GM23338 (cell line): ENCODE measurements at regions not wholly inside any gene's neighbourhood (a gene's known extent, or its start where the extent isn't known, plus 50 kb on each side); places are given as distances from the start of the nearest gene placed in this dataset.

ENCODE experiments used
- ATAC-seq: fragments of 200-7000 bp; cut with Tn5 transposase; 3 replicates; pipeline ENCODE4 v1.9.1; 2020
- DNase-seq: peaks from one replicate; pipeline ENCODE4 v3.0.0-alpha.2; 2015; ENCODE audit warnings: low spot score
- H2AFZ ChIP-seq: fragments of 200-600 bp; sonication (generic); 2 replicates; pipeline ENCODE4 v1.8.0; 2016; ENCODE audit warnings: antibody characterized with exemption, mild to moderate bottlenecking, moderate library complexity
- H3F3A ChIP-seq: fragments of 200-600 bp; sonication (generic); replicated peaks from 2 replicates; pipeline ENCODE4 v1.8.0; 2017; ENCODE audit warnings: antibody characterized with exemption, mixed run types, low read depth
- H3K27ac ChIP-seq: fragments of 200-600 bp; sonication (generic); 2 replicates; pipeline ENCODE4 v1.6.1; 2016; ENCODE audit warnings: low read depth
- H3K27me3 ChIP-seq: fragments of 200-600 bp; sonication (generic); 2 replicates; pipeline ENCODE4 v1.8.0; 2016; ENCODE audit warnings: mild to moderate bottlenecking, mixed run types, moderate library complexity; ENCODE audit not compliant: insufficient read depth
- H3K36me3 ChIP-seq: fragments of 200-600 bp; sonication (generic); 2 replicates; pipeline ENCODE4 v1.8.0; 2016; ENCODE audit warnings: mild to moderate bottlenecking; ENCODE audit not compliant: insufficient read depth
- H3K4me1 ChIP-seq: fragments of 200-600 bp; sonication (generic); 2 replicates; pipeline ENCODE4 v1.8.0; 2016; ENCODE audit warnings: mild to moderate bottlenecking, moderate library complexity; ENCODE audit not compliant: insufficient read depth
- H3K4me2 ChIP-seq: fragments of 200-600 bp; sonication (generic); 2 replicates; pipeline ENCODE4 v1.7.1; 2017; ENCODE audit warnings: mixed run types
- H3K4me3 ChIP-seq: fragments of 200-600 bp; sonication (generic); 2 replicates; pipeline ENCODE4 v1.6.1; 2016; ENCODE audit warnings: mixed run types
- H3K79me2 ChIP-seq: fragments of 200-600 bp; sonication (generic); replicated peaks from 2 replicates; pipeline ENCODE4 v1.8.0; 2017; ENCODE audit warnings: mild to moderate bottlenecking; ENCODE audit not compliant: insufficient read depth
- H3K9me2 ChIP-seq: fragments of 200-600 bp; sonication (generic); 2 replicates; pipeline ENCODE4 v1.8.0; 2017; ENCODE audit not compliant: insufficient read depth
- H4K20me1 ChIP-seq: fragments of 200-600 bp; sonication (generic); replicated peaks from 2 replicates; pipeline ENCODE4 v1.8.0; 2017; ENCODE audit warnings: mild to moderate bottlenecking; ENCODE audit not compliant: insufficient read depth
- H3K27ac Mint-ChIP-seq: 2 replicates; pipeline ENCODE4 v1.8.0; 2020; ENCODE audit warnings: inconsistent platforms, mild to moderate bottlenecking, moderate library complexity, mixed read lengths
- H3K27me3 Mint-ChIP-seq: 3 replicates; pipeline ENCODE4 v1.8.0; 2022; ENCODE audit warnings: low read depth, mild to moderate bottlenecking, moderate library complexity, mixed read lengths, inconsistent platforms; ENCODE audit not compliant: insufficient read depth, poor library complexity
- H3K36me3 Mint-ChIP-seq: 3 replicates; pipeline ENCODE4 v1.8.0; 2021; ENCODE audit warnings: low read depth, mild to moderate bottlenecking, inconsistent platforms, moderate library complexity, mixed read lengths
- H3K4me1 Mint-ChIP-seq: 3 replicates; pipeline ENCODE4 v1.8.0; 2020; ENCODE audit warnings: mild to moderate bottlenecking, inconsistent platforms, mixed read lengths
- H3K4me3 Mint-ChIP-seq: 3 replicates; pipeline ENCODE4 v1.8.0; 2021; ENCODE audit warnings: moderate library complexity, mild to moderate bottlenecking, inconsistent platforms, mixed read lengths
- H3K9me3 Mint-ChIP-seq: 3 replicates; pipeline ENCODE4 v1.8.0; 2020; ENCODE audit warnings: moderate library complexity, mild to moderate bottlenecking, inconsistent platforms, mixed read lengths
- CTCF ChIP-seq, 2 experiments: fragments of 200-600 bp in 1 of 2; sonication (generic) in 1 of 2; conservative IDR thresholded peaks; 2 replicates each; pipeline versions ENCODE4 v1.5.1 to v1.6.1; 2016 to 2017; ENCODE audit warnings: antibody characterized with exemption in 2 of 2, low read depth in 2 of 2, mild to moderate bottlenecking in 2 of 2, moderate library complexity in 1 of 2
- ETS1 ChIP-seq: IDR thresholded peaks from 2 replicates; pipeline ENCODE4 v1.6.1; 2016; ENCODE audit warnings: antibody characterized with exemption
- EZH2phosphoT487 ChIP-seq: fragments of 200-600 bp; sonication (generic); IDR thresholded peaks from one replicate; pipeline ENCODE4 v1.8.1; 2018; ENCODE audit warnings: antibody characterized with exemption; ENCODE audit not compliant: unreplicated experiment
- JUNB ChIP-seq: IDR thresholded peaks from one replicate; pipeline ENCODE4 v1.6.1; 2016; ENCODE audit warnings: antibody characterized with exemption; ENCODE audit not compliant: unreplicated experiment
- NANOG ChIP-seq: IDR thresholded peaks from 2 replicates; pipeline ENCODE4 v1.6.1; 2016; ENCODE audit warnings: antibody characterized with exemption, borderline replicate concordance
- STAT1 ChIP-seq: IDR thresholded peaks from one replicate; pipeline ENCODE4 v1.6.1; 2016; ENCODE audit warnings: antibody characterized with exemption; ENCODE audit not compliant: unreplicated experiment
- ZNF114 ChIP-seq: fragments of 250-450 bp; sonication (Bioruptor Pico); IDR thresholded peaks from 2 replicates; pipeline ENCODE4 v1.5.0; 2020; ENCODE audit warnings: mild to moderate bottlenecking, moderate library complexity
- TF ChIP-seq, protein P1 (sequence below): fragments of 250-450 bp; sonication (Bioruptor Pico); IDR thresholded peaks from 2 replicates; pipeline ENCODE4 v1.5.0; 2020; ENCODE audit warnings: mild to moderate bottlenecking, moderate library complexity

DNA sequence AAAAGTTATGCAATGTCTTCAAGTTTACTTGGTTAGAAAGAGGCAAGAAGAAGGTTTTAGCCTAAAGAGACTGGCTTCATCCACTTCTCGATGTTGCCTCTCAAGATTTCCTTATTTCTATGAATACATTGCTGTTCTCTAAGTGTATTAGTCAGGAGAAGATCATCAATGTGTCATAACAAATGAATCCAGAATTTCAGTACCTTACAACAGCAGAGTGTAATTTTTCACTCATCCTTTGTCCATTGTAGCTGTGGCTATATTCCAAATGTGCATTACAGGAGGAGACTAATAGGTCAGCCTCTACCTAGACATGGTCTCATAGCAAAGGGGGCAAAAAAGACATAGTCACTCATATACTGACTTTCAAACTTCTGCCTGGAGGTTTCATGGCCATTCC lies 579.1 kb downstream of the PRKD1 start (continued):
- TF ChIP-seq, protein P1, sequence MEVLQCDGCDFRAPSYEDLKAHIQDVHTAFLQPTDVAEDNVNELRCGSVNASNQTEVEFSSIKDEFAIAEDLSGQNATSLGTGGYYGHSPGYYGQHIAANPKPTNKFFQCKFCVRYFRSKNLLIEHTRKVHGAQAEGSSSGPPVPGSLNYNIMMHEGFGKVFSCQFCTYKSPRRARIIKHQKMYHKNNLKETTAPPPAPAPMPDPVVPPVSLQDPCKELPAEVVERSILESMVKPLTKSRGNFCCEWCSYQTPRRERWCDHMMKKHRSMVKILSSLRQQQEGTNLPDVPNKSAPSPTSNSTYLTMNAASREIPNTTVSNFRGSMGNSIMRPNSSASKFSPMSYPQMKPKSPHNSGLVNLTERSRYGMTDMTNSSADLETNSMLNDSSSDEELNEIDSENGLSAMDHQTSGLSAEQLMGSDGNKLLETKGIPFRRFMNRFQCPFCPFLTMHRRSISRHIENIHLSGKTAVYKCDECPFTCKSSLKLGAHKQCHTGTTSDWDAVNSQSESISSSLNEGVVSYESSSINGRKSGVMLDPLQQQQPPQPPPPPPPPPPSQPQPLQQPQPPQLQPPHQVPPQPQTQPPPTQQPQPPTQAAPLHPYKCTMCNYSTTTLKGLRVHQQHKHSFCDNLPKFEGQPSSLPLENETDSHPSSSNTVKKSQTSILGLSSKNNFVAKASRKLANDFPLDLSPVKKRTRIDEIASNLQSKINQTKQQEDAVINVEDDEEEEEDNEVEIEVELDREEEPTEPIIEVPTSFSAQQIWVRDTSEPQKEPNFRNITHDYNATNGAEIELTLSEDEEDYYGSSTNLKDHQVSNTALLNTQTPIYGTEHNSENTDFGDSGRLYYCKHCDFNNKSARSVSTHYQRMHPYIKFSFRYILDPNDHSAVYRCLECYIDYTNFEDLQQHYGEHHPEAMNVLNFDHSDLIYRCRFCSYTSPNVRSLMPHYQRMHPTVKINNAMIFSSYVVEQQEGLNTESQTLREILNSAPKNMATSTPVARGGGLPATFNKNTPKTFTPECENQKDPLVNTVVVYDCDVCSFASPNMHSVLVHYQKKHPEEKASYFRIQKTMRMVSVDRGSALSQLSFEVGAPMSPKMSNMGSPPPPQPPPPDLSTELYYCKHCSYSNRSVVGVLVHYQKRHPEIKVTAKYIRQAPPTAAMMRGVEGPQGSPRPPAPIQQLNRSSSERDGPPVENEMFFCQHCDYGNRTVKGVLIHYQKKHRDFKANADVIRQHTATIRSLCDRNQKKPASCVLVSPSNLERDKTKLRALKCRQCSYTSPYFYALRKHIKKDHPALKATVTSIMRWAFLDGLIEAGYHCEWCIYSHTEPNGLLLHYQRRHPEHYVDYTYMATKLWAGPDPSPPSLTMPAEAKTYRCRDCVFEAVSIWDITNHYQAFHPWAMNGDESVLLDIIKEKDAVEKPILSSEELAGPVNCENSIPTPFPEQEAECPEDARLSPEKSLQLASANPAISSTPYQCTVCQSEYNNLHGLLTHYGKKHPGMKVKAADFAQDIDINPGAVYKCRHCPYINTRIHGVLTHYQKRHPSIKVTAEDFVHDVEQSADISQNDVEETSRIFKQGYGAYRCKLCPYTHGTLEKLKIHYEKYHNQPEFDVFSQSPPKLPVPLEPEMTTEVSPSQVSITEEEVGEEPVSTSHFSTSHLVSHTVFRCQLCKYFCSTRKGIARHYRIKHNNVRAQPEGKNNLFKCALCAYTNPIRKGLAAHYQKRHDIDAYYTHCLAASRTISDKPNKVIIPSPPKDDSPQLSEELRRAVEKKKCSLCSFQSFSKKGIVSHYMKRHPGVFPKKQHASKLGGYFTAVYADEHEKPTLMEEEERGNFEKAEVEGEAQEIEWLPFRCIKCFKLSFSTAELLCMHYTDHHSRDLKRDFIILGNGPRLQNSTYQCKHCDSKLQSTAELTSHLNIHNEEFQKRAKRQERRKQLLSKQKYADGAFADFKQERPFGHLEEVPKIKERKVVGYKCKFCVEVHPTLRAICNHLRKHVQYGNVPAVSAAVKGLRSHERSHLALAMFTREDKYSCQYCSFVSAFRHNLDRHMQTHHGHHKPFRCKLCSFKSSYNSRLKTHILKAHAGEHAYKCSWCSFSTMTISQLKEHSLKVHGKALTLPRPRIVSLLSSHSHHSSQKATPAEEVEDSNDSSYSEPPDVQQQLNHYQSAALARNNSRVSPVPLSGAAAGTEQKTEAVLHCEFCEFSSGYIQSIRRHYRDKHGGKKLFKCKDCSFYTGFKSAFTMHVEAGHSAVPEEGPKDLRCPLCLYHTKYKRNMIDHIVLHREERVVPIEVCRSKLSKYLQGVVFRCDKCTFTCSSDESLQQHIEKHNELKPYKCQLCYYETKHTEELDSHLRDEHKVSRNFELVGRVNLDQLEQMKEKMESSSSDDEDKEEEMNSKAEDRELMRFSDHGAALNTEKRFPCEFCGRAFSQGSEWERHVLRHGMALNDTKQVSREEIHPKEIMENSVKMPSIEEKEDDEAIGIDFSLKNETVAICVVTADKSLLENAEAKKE (CRISPR knock-in tag): no peak
- no peak for TF ChIP-seq ETS1
- no peak for TF ChIP-seq STAT1
- TF ChIP-seq ZNF114: no peak
- TF ChIP-seq NANOG: no peak
- TF ChIP-seq CTCF (conservative IDR thresholded peaks at IDR 0.05; ENCODE audit: low read depth in 2 of 2): no peak

DNA sequence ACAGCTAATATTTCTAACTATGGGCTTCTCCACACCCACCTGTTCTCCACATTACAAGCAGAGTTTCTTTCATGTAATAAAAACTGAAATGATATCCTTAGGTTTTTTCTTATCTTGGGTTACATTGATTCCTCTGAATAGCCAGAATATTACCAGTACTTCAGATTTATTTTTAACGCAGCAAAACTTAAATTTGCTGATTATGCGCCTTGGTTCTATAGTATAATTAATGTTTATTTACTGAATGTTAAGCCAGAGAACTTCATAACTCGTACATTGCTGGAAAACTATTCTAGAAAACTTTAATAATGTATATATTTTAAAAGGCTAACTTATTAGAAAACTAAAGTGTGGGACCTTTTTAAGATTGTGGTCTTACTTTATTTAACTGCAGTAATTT lies 577.2 kb downstream of the PRKD1 start:
- no peaks in the 10 kb centered on the region for H4K20me1 ChIP-seq
- no peaks in the 10 kb centered on the region for H3F3A ChIP-seq
- ATAC-seq (no peak), DNase-seq (no peak)
- H3K9me2 ChIP-seq: no peaks in the 10 kb centered on the region
- no peak overlapping the region for H3K4me3 ChIP-seq
- no peak overlapping the region for H3K27ac ChIP-seq
- H3K27ac Mint-ChIP-seq: no peak overlapping the region
- H3K36me3 ChIP-seq: no peaks in the 10 kb centered on the region
- H3K4me1 Mint-ChIP-seq: no peaks in the 10 kb centered on the region
- no peaks in the 10 kb centered on the region for H3K27me3 ChIP-seq
- H3K27me3 Mint-ChIP-seq: no peaks in the 10 kb centered on the region
- no peaks in the 10 kb centered on the region for H3K36me3 Mint-ChIP-seq
- no peak overlapping the region for H3K4me3 Mint-ChIP-seq
- no peak overlapping the region for H2AFZ ChIP-seq
- H3K9me3 Mint-ChIP-seq: no peaks in the 10 kb centered on the region
- no peaks in the 10 kb centered on the region for H3K79me2 ChIP-seq
- no peaks in the 10 kb centered on the region for H3K4me1 ChIP-seq
- no peak overlapping the region for H3K4me2 ChIP-seq
- TF ChIP-seq EZH2phosphoT487 (no peak), STAT1 (no peak), ETS1 (no peak), JUNB (no peak)
